C4-2B (cell line): ENCODE measurements at regions not wholly inside any gene's neighbourhood (a gene's known extent, or its start where the extent isn't known, plus 50 kb on each side); places are given as distances from the start of the nearest gene placed in this dataset.

Experiments used
- CTCF ChIP-seq: fragments of 450-650 bp; conservative IDR thresholded peaks from 2 replicates; pipeline ENCODE4 v1.5.1; 2017; ENCODE audit warnings: mild to moderate bottlenecking
- ZFX ChIP-seq: fragments of 450-650 bp; IDR thresholded peaks from 2 replicates; pipeline ENCODE4 v1.6.1; 2017

- TF ChIP-seq CTCF (no peak), ZFX (no peak)
Measured at GRCh38 chr2:114203679-114204078, 238.8 kb upstream of the DPP10 start.
